Transverse colon (tissue), 3 donors: ENCODE measurements at regions not wholly inside any gene's neighbourhood (a gene's known extent, or its start where the extent isn't known, plus 50 kb on each side); places are given as distances from the start of the nearest gene placed in this dataset.

ENCODE experiments used
- POLR2A ChIP-seq: fragments of 450-650 bp; IDR thresholded peaks from one replicate; pipeline ENCODE4 v1.6.1; 2016; ENCODE audit warnings: antibody characterized with exemption, mild to moderate bottlenecking, moderate library complexity
- TF ChIP-seq, protein P1 (sequence below), 5 experiments: fragments of 200-600 bp in 3 of 5; fragments of 450-650 bp in 2 of 5; sonication (generic) in 3 of 5; IDR thresholded peaks; 1 replicate in 2 of 5; 2 replicates in 3 of 5; pipeline ENCODE4 v1.5.1; 2016 to 2017; ENCODE audit warnings: antibody characterized with exemption in 5 of 5, inconsistent platforms in 3 of 5, mild to moderate bottlenecking in 2 of 5, moderate library complexity in 1 of 5

DNA sequence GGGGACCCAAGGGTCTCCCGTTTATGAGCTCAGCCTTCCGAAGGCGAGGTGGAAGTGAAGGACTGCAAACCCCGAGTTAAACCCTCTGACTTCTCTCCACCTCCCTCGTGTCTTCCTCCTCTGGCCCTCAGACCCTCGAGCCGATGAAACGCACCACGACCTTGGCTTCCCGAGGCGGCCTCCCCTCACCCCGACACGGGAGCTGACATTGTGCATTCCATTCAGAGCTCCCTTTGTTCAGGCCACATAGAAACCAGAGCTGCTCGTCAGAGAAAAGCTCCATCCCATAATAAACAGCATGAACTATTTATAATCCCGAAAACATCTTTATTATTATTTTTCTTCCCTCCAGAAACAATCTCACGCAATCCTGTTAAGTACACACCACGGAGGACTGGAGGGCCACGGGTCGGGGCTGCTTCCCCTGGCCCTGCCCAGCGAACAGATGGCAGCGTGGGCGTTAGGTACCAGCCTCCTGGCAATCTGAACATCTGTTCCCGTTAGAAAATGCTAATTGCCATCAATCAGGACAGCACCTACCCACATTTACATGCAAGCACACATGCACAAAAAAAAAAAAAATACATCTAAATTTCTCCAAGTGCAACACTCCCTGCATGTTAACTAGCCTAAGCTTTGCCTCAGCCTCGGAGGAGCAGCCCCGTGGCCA, 145.7 kb downstream of the RBFOX3 start:
- TF ChIP-seq, protein P1, sequence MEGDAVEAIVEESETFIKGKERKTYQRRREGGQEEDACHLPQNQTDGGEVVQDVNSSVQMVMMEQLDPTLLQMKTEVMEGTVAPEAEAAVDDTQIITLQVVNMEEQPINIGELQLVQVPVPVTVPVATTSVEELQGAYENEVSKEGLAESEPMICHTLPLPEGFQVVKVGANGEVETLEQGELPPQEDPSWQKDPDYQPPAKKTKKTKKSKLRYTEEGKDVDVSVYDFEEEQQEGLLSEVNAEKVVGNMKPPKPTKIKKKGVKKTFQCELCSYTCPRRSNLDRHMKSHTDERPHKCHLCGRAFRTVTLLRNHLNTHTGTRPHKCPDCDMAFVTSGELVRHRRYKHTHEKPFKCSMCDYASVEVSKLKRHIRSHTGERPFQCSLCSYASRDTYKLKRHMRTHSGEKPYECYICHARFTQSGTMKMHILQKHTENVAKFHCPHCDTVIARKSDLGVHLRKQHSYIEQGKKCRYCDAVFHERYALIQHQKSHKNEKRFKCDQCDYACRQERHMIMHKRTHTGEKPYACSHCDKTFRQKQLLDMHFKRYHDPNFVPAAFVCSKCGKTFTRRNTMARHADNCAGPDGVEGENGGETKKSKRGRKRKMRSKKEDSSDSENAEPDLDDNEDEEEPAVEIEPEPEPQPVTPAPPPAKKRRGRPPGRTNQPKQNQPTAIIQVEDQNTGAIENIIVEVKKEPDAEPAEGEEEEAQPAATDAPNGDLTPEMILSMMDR (IDR thresholded peaks at IDR 0.05), result no peak
- no peak for TF ChIP-seq POLR2A
